ENCODE measurements at regions not wholly inside any gene's neighbourhood (a gene's known extent, or its start where the extent isn't known, plus 50 kb on each side); places are given as distances from the start of the nearest gene placed in this dataset.
"Not testable (repeated sequence)": the region's sequence is repeated elsewhere in the genome, so short reads cannot be mapped to it uniquely, and the experiment has no call there.

DNA sequence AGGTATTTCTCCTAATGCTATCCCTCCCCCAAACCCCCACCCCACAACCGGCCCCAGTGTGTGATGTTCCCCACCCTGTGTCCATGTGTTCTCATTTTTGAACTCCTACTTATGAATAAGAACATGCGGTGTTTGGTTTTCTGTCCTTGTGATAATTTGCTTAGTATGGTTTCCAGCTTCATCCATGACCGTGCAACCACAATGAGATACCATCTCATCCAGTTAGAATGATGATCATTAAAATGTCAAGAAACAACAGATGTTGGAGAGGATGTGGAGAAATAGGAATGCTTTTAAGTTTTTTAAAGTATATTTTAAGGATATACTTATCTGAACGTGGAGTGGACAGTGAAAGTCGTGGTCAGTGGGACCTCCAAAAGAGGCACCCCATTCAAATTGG is 745.0 kb upstream of the AMELY start:
- DNase-seq (ENCODE audit: low spot score), result no peak

- no peak for DNase-seq (ENCODE audit: low spot score)
Measured at GRCh38 chrY:7654985-7655384, 743.4 kb upstream of the AMELY start.

DNA sequence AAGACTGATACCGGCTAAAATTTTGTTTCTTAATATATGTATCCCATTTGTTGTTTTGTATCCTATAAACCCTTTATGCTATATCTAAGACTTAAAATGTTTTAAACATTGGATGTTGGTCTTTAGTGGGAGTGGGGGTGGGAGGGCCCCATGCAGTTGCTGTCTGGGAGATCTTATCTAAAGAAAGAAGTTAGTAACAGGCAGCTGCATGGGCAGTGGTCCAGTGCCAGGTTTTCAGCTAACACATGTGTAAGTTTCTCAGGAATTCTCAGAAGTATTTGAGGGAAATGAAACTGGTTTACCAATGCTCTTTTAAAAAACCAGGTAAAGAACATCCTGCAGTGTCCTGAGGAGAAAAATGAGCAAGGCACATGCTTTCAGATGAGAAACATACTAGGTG is 738.3 kb upstream of the AMELY start:
- DNase-seq (ENCODE audit: low spot score), result not testable (repeated sequence)

All from D341Med (cell line).